GM13977 (cell line): ENCODE measurements at regions not wholly inside any gene's neighbourhood (a gene's known extent, or its start where the extent isn't known, plus 50 kb on each side); places are given as distances from the start of the nearest gene placed in this dataset.

Experiments used
- DNase-seq: peaks from one replicate; pipeline ENCODE4 v3.0.0; 2012; ENCODE audit warnings: low spot score
- CTCF ChIP-seq: IDR thresholded peaks from 2 replicates; pipeline ENCODE4 v1.5.1; 2012; ENCODE audit warnings: mild to moderate bottlenecking, control low read depth; ENCODE audit not compliant: insufficient read depth; ENCODE audit errors: extremely low read depth, missing control alignments
- in situ Hi-C: fragments of 300-500 bp; cut with MboI; formaldehyde crosslinking; loops from one replicate; pipeline ENCODE4 v1.12.0; 2022; ENCODE audit warnings: low sequenced_read_pairs, low pct_unique_long_range_greater_than_20kb, mixed read lengths, inconsistent platforms; ENCODE audit not compliant: unreplicated experiment

- peak; percentile 34 for DNase-seq
- TF ChIP-seq CTCF = no peak
- in situ Hi-C loops = no loop called here
Measured at GRCh38 chr7:149620961-149621360, 123.4 kb upstream of the ZNF746 start.

DNA sequence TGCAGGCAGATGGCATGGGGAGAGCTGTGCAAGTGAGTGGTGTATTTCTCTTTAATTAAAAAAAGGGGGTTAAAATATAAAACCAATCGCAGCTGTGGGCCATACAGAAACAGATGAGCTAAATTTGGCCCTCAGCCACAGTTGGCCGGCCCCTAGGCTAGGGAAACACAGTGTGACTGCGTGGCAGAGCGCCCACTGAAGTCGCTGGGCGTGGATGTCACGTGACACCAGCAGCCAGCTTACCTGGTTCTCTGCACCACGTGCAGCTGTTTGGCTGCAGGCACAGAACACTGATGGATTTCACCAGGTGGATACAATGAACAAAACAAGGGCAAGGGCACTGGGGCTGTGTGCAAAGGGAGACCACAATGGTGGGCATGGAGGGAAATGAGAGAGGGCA lies 119.3 kb upstream of the ZNF746 start:
- DNase-seq = no peak
- TF ChIP-seq CTCF = no peak
- in situ Hi-C loops = no loop called here

GRCh38 chr7:149615690-149616270 lies 118.2 kb upstream of the ZNF746 start:
- DNase-seq = no peak
- in situ Hi-C loops = no loop called here

GRCh38 chr7:149610441-149611011 lies 112.9 kb upstream of the ZNF746 start:
- DNase-seq = no peak
- TF ChIP-seq CTCF = no peak
- in situ Hi-C loops = no loop called here

More at GRCh38 chr7:149615690-149616270, 118.2 kb upstream of the ZNF746 start:
- no peak for TF ChIP-seq CTCF

DNA sequence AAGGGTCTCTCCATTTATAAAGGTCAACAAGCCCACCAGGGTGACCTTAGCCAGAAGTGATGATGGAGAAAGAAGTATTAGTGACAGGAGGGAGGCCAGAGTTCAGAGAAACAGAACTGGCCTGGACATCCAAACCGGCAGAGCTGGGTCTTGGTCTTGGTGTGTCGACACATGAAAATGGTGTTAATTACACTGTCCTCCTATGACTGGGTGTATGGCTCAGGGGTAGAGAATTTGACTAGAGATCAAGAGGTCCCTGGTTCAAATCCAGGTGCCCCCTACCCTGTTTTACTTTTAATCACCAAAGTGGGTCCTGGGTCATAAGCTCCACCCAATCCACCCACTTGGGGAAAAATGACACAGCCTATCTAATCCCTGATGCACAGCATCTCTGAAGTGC lies 110.6 kb upstream of the ZNF746 start:
- in situ Hi-C loops = no loop called here
- no peak for TF ChIP-seq CTCF
- no peak for DNase-seq

DNA sequence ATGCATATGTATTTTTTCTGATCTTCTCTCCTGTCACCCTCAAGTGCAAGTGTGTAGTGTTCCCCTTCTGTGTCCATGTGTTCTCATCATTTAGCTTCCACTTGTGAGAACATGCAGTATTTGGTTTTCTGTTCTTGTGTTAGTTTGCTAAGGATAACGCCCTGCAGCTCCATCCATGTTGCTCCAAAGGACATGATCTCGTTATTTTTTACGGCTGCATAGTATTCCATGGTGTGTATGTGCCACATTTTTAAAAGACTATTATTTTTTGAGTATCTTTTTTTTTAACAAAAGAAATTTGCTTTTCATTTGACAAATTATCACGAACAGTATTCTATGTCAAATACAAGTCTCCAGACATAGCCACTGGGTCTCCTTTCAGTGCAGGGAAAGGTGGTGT lies 110.1 kb upstream of the ZNF746 start:
- TF ChIP-seq CTCF = no peak
- DNase-seq = no peak
- in situ Hi-C loops = no loop called here

DNA sequence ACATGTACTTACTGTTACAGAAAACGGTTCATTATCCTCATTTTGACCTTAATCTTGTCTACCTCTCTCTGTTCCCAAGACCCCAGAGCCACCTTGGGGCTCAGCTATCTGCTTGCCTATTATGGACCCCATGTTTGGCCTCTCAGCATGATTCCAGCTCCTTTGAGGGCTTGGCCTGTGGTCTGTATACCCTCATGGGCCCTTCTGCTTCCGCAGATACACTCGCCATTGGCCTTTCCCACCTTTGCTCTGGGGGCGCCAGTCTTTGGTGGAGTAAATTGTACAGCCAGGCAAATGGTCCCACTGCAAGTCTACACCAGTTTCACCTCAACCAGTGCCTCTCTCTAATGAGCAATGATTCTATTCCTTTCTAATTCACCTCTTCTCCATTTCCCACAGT lies 109.2 kb upstream of the ZNF746 start:
- no peak for DNase-seq
- in situ Hi-C loops = no loop called here
- TF ChIP-seq CTCF = no peak
